ENCODE measurements at regions not wholly inside any gene's neighbourhood (a gene's known extent, or its start where the extent isn't known, plus 50 kb on each side); places are given as distances from the start of the nearest gene placed in this dataset.

DNA sequence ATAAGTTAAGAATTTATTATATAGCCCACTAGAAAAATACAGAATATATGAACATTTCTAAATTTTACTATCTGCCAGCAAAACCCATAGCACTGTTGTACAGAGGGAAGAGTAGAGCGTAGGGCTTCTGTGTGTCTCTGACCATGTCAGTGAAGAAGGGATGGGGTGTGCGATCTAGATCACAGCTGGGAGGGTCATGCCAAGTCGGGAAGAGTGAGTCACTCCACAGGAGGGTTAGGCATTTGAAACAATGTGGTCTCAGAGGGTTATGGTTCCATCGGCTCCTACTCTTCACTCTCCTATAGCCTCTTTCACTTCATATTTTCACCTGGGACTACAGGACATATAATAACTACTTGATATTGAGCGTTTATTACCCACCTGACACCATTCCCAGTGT lies 185.1 kb upstream of the DDHD1 start:
- no peak for DNase-seq

DNA sequence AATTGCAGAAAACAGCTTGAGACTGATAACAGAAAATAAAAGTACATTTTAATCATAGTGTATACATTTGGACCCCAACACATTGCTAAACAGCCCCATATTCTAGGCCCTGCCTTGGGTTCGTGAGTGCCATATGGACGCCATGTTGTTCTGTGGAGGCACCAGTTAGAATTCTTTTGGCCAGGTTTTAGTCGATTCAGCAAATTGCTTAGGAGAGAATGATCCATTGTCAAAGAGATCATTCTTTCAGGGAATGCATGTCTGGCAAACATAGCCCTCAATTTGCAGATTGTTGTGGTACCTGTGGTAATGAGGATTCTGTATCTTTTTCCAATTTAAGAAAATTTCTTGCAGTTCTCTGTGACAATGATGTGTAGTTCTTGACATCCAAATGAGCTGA lies 183.6 kb upstream of the DDHD1 start:
- no peak for DNase-seq

DNA sequence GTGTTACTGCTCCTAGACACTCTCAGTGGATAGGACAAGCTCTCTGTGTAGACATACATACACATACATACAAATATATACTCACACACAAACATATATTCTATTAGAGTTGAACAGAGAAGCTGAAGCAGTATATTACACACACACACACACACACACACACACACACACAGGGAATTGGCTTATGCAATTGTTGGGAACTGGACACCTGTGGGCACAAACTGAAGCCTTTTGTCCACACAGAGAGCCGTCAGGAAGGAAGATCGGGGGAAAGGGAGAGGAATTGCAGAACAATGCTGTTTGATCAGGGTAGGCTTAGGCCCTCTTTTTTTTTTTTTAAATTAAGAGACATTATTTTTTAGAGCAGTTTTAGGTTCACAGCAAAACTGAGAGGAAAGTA lies 180.7 kb upstream of the DDHD1 start:
- DNase-seq: no peak

DNA sequence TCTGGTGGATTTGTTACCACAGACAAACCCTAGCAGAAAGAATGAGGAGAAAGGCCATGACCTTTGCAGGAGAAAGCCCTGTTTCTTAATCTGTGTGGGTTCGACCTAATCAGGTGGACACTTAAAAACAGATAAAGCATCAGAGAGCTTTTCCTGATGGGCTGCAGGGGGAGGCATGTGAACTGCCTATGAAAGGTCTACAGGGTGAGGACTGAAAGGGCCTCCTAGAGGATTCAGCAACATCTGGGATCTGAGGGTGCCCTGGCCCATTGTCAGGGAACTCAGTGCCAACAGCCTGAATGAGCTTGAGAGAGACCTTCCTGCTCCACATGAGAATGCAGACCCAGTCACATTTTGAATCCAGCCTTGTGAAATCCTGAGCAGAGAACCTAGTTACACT lies 178.8 kb upstream of the DDHD1 start:
- no peak for DNase-seq

DNA sequence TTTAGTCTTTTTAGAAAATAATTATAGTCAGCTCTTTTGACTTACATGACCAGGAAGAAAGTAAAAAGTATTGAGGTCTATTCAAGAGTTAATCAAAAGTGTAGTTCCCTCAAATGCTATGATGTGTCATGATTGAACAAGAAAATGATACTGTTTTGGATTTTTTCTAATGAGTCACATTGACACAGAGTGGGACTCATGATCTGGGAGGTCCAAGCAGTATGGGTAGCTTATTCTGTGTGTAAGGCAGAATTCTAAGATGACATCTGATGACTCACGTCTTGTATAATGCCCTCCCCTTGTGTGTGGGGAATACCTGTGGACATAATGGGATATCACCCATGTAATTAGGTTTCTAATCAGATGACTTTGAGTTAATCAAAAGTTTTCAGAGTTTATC lies 178.1 kb upstream of the DDHD1 start:
- no peak for DNase-seq

DNA sequence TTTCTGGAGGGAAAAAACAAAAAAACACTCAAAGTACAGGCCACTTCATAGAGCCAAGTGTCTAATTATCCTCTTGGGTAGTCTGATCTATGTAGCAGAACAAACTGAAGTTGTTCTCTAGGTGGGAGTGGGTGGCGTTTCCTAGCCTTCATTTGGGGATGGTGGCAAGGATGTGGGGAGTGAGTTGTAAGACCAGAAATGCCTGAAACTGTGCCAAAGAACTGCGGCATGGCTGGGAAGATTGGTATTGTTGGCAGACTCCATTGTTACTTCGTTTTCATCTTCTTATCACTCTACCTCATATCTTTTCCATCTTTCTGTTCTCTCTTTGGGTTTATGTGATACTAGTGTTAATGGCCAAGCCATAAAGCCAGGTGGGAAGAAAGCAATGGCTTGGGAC lies 177.3 kb upstream of the DDHD1 start:
- DNase-seq: peak; percentile 93

DNA sequence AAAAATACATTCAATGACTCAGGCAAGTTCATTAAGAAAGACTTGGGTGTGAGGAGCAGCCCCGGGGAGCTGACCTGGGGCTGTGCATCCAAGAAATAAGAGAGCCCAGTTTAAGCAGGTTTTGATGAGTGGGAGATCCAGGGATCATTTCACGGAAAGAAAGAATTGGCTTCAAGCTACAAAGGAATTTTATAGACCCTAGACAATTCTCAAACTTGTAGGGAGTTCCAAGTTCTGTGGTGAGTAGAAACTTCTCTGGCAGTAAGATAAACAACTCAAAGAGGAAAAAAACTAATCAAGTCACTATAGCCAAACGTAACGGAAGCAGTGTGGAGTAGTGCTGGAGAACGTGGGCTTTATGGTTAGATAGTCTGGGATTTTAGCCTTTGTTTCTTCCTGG lies 175.7 kb upstream of the DDHD1 start:
- DNase-seq: no peak

DNA sequence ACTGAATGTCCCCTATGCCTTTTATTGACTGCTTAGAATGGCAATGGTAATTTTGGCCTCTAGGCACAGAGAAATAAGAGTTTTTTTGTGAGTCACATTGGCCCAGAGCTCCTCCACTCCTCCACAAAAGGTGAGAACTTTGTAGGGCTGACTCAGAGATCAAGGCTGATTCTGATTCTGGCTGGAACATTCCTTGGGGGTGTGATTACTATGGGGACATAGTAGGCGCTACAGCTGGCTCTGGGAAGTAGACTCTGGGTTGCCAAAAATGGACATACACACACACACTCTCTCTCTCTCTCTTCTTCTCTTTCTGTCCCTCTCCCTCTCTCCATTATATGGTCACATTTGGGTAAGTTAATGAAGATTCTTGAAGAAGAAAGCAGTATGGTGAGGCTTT lies 174.6 kb upstream of the DDHD1 start:
- DNase-seq: no peak

DNA sequence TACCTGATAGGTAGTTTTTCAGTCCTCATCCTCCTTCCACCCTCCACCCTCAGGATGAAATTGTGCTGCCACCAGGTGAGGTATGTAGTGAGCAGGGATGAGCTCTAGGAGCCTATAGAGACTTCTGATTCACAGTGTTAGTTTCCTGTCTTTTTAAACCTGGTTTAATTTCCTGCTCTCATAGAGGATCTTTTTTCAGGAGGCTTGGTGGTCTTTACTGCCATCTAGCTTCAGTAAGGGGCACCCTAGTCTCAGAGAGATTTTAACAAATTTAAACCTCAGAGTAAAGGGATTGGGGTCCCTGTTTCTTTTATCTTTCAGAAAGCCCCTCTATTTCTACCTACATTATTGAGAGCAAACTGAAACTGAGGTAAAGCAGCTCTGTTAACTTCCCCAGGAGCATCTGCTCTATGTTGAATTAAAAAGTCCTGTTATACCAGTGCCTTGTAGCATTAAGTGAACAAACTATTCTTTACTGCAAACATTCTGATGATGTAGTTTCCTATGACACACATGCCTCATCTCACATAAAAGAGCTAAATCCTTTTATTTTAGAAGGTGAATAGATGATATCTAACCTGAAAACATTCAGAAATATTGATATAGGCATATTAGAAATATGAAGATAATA lies 172.2 kb upstream of the DDHD1 start:
- DNase-seq: no peak

DNA sequence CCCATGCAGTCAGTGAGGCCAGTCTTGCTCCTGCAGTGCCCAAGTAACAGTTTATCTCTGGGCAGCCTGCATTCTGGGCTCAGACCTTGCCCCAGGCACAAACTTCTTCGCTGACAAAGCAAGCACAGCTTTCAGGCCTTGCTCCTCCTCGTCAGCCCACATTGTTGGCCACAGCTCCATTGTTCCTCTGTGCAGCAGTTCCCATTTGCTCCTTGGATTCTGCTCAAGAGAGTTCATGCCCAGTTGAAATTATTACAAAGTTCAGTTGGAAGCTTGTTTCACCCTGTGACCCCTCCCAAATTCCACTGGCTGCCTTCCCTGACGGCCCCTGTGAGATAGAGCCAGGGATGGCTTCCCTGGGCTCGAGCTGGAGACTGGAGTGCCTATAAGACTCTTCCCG lies 163.4 kb upstream of the DDHD1 start:
- DNase-seq: no peak

DNA sequence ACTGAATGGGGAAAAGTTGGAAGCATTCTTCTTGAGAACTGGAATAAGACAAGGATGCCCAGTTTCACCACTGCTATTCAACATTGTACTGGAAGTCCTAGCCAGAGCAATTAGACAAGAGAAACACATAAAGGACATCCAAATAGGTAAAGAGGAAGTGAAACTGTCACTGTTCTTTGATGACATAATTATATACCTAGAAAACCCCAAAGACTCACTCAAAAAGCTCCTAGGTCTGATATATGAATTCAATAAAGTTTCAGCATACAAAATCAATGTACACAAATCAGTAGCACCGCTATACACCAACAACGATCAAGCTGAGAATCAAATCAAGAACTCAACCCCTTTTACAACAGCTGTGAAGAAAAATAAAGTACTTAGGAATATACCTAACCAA lies 157.3 kb upstream of the DDHD1 start:
- no peak for DNase-seq

DNA sequence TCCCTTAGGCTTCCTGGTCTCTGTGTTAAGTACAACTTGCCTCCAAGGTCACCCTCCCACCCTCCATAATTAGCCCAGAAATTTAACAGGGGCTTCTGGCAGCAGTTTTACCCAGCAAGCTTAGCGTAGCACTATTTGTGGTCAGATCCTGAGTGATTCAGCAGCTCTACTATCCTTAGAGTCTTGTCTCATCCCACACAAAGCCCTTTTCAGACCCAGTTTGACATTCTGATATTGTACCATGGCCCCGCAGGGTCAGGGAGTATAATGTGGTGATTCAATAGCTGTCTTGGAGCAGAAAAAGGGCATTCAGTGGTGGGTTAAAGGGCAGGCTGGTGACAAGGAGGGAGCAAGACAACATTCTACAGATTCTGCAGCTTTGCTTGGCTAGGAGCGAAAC lies 153.8 kb upstream of the DDHD1 start:
- DNase-seq: no peak

DNA sequence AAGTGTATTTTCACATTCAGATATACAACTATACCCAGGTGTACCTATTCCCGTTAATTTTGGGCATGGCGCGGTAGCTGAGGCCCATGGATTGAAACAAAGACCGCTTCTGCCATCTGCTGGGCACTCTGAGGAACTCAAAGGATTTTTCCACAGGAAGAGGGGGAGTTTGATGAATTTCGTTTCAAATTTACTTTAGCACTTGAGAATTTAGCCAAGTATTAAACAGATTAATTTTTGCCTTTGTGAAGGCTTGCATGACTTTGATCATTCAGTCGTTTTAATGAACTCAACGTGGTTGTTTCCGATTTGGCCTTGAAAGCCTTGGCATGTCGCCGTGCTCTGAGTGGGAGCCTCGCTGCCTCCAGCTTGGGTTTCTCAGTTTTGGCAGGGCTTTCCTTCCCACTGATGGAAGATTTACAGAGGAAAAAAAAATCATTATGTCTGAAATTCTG lies 153.2 kb upstream of the DDHD1 start:
- DNase-seq: peak; percentile 50

DNA sequence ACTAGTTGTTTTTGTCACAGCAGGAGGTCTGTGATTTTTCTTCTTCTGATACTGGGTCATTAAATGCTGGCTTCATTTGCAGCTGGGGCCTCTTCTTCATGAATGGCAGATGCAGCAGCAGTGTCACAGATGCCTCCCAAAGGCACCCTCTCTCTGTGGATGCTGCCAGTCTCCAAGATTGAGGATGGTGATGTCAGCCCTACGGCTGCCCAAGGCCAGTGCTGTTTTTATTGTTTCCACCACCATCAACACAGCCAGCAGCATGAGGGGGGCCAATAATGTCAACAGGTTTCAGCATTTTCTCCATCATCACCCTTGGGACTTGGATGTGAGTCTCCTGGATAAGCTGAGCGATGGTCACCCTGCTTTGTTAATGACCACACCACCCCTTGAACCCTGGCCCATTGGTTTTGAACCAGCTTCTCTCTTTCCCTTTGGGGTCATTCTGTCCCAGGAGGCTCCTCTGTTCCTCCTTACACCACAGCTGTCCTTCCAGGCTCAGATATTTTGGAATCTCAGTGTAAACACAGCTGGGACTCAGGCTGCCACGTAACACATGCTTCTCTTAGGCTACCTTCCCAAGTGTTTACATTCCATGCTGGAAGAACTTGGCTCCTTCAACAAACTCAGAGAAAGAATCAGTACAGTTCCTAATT lies 151.7 kb upstream of the DDHD1 start:
- DNase-seq: no peak

DNA sequence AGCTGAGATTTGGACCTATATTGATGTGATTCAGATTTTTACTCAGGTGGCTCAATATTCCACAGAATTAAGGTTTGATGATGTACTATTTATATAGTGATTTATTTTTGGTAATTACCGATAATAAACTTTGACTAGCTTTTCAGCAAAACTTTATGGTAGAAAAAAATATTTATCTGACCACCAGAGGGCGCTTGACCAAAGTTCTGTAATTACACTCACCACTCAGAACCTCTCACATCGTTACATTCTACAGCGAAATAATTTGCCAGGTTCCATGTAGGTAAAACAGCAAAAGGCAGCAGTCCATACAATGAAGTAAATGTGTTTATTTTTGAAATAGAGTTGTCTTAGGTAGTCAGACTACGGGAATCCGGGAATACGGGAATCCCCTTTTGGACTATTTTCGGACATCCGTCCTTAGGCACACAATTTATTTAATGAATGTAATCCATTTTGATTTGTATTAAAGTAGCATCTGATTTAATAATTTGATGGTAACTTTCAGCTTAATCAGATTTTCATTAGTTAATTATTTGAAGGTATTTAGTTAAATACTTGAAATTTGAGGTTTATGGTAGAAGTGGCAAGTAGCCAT lies 143.0 kb upstream of the DDHD1 start:
- peak; percentile 22 for DNase-seq

DNA sequence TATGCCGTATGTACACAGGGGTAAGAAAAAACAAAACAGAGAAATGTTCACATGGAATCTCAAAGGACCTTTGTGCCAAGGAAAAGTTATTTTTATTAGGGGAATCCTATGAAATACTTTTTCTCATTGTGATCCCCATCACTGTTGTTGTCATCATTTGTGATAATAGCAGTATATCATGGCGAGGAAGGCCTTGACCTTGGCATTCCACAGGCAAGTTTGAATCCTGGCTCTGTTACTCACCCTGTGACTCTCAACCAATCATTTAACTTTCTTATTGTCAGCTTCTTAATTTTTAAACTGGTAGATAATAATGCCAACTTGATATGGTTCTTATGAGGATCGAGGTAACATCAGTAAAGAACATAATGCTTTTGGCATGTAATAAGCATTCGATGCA lies 142.2 kb upstream of the DDHD1 start:
- DNase-seq: no peak

DNA sequence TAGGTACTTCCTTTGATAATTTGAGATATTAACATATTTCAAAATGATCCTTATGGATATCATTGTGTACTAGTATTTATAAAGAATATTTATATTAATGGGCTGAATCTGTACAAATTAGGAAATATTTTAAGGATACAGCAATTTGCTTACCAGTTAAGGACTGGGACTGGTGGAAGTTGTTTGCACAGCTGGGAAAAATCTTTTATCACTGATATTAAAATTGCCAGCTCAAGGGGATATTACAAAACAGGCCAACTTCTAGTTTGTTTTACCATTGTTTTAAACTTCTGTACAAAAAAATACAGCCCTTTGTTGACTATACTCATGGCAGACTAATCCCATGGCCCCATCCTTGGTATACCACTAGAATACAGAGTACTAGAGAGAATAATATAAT lies 133.2 kb upstream of the DDHD1 start:
- DNase-seq: no peak

DNA sequence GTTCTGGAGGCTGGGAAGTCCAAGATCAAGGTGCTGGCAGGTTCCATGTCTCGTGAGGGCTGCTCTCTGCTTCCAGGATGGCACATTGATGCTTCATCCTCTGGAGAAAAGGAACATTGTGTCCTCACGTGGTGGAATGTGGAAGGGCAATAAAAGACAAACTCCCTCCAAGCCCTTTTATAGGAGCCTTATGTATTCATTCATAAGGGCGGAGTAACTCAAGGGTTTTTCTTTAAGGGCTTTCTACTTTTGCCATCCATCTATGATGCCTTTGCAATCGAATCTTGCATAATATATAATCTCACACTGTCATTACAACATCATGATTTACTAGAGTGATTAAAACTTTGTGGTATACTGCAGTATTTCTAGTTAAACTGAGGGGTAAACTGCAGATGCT lies 132.7 kb upstream of the DDHD1 start:
- no peak for DNase-seq

DNA sequence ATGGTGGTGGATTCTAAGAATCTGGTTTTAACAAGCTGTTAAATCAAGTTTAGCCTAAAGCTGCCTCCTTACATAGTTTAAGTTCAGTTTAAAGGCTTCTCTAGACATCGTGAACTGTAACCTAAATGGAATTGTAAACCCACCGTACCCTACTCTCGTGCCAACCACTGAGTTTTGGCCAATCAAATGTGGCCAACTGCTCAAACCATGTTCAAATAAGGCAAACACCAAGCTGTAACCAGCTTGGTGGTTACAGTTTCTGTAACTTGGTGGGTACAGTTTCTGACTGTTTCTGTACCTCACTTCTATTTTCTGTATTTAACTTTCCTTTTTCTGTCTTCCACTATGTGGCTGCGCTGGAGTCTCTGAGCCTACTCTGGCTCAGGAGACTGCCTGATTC lies 131.9 kb upstream of the DDHD1 start:
- DNase-seq: no peak

DNA sequence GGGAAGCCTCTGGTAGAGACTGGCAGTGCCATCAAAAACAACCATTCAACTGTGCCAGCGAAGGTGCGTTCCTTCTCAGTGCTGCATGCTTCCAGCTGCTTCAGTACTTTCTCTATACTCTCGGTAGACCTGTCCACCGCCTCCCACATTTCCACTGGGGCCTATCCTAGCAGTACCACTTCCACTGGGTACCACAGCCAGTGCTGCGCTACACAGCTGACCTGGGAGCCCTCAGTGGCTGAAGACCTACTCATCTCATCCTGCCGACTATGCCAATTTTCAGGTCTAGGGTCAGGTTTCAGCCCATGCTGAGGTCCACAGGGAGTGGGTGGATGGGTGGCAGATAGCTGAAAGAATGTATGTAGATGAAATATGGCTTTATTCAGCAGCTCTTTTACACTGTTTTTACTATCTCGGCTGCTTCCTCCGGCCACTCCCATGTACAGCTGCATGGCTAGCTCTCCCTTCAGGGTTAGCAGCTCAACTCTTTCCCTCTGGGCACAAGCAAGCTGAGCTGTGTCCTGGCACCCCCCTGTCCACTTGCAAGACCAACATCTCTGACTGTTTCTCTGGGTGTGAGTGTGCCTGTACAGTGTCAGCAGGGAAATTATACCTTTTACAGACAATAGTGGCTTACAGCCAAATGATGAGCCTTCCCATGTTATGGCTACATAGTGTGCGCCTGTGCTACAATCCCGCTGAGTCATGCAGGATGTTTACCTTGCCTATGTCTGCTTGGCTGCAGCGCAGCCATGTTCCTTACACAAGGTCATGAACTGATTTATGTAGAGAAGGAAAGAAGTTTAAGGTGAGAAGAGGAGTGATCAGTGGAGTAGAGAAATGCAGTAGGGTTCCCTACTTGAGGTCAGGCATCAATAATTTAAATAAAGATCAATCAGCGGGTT lies 125.7 kb upstream of the DDHD1 start:
- no peak for DNase-seq

DNA sequence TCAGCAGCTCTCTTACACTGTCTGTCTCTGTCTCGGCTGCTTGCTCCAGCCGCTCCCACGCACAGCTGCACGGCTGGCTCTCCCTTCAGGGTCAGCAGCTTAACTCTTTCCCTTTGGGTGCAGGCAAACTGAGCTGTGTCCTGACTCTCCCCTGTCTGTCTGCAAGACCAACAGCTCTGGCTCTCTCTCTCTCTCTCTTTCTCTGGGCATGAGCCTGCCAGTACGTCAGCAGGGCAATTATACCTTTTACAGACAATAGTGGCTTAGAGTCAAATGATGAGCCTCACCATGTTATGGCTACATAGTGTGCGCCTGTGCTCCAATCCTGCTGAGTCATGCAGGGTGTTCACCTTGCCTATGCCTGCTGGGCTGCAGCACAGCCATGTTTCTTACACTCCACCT lies 120.5 kb upstream of the DDHD1 start:
- DNase-seq: no peak

DNA sequence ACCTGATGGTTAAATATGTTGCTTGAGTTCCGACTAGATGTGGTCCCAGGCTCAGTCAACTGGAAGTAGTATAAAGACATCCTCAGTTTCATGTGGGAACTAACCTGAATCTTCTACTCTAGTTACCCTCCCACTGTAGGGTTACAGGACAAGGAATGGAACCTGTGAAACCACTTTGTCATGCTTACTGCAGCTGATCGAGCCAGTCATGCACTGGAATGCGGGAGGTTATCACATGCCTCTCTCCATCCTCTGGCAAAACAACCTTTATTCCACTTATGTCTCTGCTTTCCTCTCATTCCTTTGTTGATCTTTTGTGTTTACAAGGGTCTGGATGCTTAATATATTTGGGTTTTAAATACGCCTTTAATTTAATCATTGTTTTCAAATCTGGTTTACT lies 111.9 kb upstream of the DDHD1 start:
- no peak for DNase-seq

DNA sequence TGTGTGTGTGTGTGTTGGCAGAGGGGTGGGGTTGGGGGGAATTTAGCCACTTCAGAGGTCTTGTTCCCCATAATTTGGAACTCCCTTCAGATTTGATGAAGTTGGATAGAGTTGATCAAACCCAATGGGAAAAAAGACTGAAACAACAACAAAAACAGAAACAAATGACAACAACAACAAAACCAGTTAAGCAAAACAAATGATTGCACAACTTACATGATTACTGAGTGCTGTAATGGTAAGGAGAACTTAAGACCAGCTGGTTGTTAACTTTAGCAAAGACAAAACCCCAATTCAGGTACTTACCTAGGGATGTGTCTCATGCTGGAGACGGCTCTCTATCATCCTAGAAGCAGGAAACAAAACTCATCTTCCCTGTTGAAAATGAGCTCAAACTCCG lies 107.8 kb upstream of the DDHD1 start:
- DNase-seq: no peak

DNA sequence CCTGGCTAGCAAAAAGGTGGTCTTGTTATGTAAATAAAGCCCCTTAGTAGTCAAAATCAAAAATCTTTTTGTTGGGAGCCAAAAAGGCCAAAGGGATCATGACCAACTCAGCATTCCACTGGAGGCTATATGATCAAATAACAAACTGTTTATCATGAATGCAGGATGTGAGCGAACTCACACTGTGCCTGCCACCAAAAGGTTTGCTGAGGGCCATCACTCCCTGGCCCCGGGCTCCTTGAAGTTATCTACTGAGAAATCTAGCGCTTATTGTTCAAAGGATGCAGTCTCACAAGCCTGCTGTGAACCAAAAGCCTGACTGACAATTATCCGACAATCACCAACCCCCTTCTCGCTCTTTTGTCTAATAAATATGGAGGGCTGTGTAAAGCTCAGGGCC lies 107.2 kb upstream of the DDHD1 start:
- no peak for DNase-seq

Data from DMS79 (cell line).